GM21423 (cell line): ENCODE measurements at regions not wholly inside any gene's neighbourhood (a gene's known extent, or its start where the extent isn't known, plus 50 kb on each side); places are given as distances from the start of the nearest gene placed in this dataset.

Experiments
- ATAC-seq: cut with Tn5 transposase; IDR thresholded peaks from one replicate; pipeline ENCODE4 v1.9.1; 2021; ENCODE audit warnings: mild to moderate bottlenecking, moderate library complexity; ENCODE audit not compliant: unreplicated experiment

DNA sequence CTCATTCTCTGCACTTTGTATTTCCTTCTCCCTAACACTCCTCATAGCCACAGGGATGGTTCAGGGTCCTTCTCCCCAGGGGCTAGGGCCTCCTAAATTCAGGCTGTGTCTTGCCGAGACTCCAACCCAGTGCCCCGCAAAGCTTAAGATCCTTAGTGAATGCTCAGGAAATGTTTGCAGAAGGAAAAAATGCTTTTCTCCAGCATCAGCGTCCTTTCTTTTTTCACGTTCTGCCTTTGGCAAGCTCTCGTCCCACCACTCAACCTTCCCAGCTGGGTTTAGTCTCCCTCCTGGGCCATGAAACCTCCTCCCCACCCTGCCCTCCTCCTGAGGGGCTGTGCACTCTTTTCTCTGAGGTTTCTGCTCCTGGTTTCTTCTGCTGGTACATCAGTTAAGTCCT is 503.8 kb upstream of the B3GAT1 start:
- no peak for ATAC-seq

DNA sequence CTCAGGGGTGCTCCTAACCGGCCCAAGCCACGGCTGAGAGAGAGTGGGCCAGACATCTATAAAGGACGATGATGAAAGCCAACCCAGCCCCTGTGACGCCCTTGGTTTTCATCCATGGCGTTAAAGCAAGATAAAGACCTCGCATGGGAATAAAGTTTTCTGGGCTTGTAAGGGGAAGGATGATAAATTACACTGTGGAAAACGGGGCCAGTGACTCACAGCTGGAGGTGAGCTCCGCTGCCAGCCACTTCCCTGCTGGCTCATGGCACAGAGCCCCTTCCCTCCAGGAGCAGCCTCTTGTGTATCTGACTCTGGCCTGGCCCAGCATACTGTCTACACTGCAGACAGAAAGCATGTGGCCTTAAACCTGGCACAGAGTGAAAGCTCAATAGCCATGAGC is 503.2 kb upstream of the B3GAT1 start:
- ATAC-seq = no peak

DNA sequence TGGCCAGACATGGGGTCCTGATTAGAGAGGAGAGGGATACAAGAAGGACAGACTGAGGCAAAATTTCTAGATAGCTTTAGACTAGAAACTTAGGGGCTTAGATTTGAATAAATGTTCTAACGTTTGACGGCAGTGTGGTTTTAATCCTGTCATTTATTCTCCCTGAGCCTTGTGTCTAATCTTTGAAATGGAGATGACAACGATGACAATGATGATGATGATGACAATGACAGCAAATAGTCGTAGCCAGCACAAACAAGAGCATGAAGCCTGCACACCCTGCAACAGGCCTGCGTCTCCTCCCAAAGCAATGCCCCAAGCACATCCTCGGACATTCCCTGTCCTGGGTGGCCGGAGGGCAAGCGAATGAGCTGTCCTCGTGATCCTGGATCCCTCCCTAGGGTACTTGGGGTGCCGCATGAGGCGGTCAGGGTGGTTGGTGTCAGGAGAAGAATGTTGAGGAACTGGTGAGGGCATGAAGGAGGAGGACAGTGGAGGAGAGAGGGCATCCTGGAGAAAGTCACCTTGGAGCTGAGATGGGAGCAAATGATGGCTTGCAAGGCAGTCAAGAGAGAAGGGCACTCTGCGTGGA is 502.1 kb upstream of the B3GAT1 start:
- ATAC-seq = no peak

DNA sequence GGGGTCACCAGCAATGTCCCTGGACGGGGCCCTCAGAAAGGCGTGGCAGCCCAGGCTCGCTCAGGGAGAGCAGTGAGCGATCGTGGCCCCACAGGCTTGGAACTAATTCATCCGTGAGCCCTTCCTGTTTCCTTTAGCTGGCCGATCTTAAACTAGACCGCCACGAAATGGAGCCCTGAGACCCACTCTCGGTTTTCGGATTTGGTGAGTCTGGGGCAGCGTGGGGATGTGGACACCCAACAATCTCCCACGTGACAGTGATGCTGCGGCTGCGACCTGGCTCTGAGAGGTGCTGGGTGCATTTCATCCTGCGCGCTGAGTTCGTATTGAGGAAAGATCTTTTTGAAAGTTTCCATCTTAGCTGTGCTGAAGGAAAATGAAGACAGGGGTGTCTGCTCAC is 501.3 kb upstream of the B3GAT1 start:
- ATAC-seq = no peak

DNA sequence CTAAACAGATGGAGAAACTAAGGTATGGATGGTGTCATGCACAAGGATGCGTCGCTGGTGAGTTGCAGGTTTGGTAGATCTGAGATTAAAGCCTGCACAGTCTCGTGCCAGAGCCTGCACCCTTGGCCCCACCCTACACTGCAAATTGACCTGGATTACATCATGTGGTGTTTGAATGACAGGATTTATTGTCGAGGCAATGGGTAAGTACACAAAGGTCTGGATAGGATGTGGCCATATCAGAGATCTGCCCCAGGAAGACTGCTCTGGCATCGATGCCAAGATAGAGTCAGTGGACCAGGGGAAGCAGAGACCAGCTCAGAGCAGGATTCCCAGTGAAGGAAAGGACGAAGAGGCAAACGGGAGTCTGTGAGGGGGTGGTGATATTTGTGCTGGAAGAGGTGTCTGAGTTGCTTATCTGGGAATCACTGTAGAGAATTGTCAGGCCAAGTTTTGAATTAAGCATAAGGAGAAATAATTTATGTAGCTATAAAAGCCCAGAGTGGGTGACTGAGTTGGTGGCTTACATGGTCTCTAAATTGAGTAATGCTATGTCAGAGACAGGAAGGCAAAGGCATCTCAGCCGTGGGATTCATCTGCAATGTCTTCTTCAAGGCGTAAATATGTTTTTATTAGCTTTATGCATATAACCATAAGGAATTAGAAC is 499.6 kb upstream of the B3GAT1 start:
- no peak for ATAC-seq

DNA sequence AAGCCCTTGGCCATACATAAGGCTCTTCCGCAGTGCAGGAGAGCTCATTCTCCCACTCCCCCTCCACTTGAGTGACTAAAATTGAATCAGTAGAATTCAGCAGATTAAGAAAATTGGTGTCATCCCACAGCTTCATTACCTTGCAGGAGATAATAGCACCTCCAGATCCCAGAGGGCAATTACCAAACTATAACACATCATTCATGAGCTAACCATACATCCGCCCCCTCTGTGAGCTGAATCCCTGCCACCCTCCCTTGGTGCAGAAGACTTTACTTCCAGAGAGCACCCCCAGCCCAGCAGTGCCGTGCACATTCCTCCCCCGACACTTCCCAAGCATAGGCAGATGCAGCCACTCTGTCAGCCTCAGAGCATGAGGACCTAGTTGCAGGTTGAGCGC is 496.5 kb upstream of the B3GAT1 start:
- ATAC-seq = no peak

DNA sequence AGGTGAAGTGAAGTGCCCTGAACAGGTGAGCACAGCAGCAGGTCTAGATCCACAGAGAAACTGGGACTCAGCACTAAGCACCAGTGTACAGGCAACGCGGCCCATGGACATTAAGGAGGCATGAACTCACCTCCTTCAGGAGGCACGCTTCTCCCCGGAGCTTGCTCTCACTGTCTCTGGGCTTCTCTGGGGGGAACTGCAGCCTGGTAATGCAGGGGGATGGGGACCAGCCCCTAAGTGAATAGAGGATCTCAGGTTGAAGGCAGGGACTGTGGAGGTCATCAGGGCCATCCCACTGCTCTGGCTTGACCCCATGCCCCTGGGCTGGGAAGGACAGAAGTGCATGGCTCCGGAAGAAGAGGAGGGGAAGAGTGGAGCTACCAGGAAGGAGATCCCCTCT is 495.6 kb upstream of the B3GAT1 start:
- no peak for ATAC-seq

DNA sequence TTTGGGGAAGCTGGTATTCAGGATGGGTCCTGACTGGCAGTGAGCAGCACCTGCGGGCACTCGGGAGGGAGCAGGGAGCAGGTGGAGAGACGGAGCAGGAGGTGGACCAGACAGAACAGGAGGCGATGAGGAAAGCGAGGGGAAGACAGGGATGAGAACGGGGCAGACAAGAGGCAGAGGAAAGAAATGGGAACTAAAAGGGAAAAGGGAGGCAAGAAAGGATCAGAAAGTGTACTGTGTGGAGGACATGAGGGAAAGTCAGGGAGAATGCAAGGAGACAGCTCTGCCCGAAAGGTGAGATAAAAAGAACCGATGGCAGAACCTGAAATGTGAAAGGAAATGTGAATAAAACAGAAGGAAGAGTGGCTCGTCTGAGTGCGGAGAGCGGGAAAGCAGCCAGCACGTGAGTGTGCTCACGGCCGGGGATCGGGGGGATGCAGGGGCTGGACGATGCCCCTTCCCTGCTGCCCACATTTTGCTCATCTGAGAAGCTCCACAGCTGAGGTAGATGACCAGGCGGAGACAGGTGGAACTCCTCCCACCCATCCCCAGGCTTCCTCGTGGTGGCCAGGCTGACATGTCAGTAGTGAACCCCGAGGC is 494.4 kb upstream of the B3GAT1 start:
- ATAC-seq = no peak

DNA sequence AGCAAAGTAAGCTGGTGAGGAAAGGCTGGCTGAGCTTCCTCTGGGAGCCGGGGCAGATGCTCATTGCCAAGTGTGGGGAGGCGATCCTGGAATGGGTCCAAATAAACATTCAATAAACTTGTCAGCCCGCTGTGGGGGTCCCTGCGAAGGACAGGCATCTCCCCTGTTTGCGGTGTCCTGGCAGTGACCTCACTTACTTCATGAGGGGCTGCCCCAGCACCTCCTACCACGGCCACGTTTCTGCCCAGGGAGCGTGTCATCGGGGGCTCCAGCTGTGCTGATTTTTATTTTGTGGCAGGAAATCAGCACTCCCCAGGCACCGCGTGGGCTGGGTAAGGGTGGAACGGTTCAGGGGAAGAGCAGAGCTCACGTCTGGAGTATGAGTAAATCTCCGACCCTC is 493.9 kb upstream of the B3GAT1 start:
- ATAC-seq = no peak

DNA sequence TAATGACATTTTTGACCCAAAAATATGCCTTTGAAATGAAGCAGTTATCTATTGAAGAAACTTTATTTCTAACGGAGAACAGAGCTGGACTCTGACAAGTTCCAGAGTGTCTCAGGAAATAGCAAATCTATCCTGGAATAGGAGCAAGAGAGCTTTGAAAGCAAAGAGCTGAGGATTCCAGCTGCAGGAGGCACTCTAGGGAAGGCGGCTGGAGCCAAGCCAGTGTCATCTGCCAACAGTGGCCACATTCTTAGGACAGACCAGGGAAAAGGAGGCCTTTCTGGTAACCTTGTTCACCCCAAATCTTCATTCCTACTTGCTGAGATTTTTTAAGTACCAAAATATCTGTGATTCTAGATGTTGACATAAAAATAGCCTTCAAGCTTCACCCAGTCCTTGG is 493.5 kb upstream of the B3GAT1 start:
- no peak for ATAC-seq

DNA sequence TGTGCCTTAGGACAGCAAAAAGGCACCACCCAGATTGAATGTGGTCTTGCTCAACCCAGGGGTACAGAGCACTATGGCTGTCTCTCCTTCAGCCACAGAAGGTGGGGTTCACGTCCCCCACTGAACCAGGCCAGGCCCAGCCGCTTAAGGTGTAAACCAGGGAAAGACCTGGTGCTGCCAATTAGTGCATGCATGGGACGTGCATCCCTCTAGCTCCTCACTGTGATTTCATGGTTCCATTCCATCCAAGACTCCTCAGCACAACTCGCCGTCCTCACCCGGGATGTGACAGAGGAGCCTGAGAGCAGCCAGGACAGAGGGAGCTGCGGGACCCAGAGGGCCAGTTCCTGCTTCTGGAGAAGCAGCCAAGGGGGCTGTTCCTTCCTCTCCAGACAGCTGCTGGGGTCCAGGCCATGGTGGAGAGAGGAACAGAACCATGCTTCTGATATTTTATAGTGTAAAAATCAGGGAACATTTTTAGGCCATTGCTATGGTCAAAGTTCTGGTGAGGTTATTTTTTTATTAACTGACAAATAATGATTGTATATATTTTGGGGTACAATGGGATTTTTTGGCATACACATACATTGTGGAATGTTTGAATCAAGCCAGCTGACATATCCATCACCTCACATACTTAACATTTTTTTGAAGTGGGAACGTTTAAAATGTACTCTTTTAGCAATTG is 492.2 kb upstream of the B3GAT1 start:
- ATAC-seq = no peak

DNA sequence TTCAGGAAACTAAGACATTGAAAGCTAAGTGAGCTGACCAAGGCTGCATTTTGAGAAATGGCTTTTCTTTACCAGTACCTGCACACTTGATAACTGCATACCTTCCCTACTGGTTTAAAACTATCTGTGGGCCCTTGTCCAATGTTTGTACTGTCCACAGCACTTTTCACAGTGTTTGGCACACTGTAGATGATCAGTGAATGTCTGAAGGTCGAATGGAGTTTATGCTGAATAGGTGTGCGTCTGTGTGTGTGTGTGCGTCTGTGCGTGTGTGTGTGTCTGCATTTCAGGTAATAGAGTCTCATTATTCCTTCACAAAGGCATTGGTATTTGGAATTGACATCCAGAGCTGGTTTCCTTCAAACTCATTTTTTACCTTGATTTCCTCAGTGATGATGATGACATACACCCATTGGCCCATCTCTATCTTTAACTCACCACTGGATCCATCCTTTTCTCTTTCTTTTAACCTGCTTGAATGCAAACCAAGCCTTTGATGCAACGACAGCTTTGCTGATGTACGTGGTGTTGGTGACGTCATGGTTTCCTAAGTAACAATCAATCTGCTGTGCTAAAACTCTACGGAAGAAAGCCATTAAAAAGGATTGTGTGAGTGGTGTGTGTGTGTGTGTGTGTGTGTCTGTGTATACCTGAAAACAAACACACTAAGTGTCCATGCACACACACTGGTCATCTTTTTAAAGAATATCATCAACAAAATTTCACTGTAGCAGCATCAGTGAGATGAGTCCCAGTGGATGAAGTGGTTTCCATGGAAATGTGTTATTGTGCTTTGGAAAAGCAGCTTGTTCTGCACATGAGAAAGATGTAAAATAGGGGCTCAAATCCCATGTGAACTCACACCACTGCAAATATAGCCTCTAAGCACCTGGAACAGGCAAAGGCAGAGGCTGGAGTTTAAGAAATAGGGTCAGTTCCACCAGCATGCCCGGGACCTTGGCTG is 490.2 kb upstream of the B3GAT1 start:
- ATAC-seq = no peak

DNA sequence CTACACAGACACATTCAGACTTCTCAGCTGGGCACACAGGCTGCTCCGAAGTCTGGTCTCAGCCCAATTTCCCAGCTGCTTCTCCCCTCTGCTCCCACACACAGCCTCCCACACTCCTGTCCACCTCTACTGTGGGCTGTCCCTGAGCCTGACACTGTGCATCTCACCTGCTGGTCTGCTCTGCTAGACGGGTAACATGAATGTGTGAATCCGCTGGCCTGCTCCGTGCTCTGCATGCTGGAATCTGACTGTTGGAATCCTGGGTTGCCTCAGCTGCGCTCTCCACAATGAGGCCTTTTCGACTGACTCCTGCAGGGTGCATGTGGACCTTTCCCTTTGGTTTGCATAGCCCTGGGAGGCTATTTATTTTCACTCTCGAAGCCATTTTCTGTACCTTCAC is 489.5 kb upstream of the B3GAT1 start:
- ATAC-seq = no peak

DNA sequence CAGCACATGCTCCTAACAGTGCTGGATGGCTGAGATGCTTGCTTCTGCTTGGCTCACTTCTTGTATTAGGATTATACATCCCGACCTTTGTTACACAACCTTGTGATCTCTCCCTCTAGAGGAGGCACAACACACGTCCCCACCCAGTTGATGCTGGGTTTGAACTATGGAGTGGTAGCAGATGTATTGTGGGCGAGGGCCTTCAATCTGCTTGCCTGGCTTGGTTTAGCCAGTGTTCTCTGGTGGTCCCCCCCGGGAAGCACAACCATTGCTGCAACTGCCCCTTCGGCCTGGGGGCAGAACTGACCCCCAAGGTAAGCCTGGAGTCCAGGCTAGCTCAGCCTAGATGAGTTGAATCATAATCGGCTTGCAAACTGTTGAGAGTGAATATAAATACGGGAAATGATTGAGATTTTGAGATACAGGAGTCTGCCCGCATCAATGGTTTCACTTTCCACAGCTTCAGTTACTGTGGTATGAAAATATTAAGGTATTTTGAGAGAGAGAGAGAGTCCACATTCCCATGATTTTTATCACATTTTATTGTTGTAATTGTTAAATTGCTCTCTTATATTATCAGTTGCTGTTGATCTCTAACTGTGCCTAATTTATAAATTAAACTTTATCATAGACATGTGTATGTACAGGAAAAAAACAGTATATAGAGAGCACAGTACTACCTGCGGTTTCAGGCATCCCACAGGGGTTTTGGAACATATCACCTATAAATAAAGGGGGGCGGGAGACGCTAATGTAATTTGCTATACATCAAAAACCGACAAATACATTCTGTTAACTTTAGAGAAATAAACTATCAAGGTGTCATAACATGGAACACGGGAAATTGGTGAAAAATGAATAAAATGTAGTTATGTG is 482.0 kb upstream of the B3GAT1 start:
- no peak for ATAC-seq

DNA sequence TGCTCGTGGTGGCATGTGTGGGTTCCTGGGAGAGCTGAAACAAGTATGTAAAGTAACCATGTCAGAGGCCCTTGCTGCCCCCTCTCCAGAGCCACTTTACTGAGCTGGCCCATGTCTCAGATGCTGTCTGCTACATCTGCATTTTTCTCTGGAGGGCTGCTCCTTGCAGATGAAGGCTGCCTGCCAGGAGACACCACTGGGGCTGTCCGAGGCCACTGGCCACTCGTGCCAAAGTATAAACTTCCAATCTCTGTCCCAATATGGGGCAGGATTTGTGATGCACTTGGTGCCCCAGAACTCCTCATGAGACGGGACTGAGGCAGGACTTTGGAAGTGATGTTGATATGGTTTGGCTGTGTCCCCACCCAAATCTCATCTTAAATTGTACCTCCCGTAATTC is 478.4 kb upstream of the B3GAT1 start:
- no peak for ATAC-seq

DNA sequence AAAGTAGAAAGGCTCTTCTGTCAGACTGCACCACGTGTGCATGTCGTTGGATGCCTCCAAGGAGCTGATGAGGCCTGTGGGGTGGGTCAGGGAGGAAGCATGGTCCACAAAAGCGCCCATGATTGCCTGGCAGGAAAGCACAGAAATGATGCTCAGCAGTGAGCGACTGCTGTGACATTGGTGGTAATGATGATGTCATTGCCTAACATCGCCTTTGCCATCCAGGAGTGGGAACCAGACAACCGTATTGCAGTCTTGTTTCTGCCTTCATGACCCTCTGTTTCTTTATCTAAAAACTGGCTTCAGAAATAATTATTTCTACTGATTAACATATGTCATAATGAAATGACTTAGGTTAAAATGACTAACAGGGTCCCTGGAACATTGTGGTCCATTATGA is 477.8 kb upstream of the B3GAT1 start:
- ATAC-seq = no peak

DNA sequence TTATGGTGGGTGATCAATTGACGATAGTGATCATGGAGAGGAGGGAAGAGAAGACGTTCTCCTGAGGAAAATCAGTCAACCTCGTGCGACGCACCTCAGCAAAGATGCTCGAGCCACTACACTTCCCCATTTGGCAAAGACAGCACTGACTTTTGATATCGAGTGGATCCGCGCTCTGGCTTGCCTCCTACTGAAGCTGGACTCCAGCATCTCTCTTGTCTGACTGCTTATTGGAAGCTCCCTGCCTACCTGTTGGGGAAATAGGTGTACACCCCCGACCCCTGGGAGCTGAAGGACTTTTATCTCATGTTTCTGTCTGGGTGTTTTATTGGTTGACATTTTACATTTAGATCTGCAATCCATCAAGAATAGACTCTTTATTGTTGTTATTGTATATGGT is 476.8 kb upstream of the B3GAT1 start:
- ATAC-seq = no peak

DNA sequence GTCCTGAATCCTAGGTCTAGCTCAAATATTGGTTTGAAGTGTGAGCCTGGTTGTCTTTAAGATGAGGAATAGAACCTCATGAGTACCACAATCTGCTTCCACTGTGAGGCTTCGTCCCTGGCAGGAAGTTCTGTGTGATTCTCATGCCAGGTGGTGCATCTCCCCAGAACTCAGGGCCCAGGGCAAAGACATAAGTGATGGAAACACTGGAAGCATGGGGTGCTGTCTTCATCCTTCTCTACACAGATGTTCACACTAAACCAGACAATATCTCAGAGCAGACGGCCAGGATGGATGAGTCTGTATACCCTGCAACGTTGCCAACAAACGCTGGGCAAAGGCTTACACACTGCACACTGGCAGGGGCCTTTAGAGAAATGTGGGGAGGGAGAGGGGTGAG is 475.9 kb upstream of the B3GAT1 start:
- no peak for ATAC-seq

DNA sequence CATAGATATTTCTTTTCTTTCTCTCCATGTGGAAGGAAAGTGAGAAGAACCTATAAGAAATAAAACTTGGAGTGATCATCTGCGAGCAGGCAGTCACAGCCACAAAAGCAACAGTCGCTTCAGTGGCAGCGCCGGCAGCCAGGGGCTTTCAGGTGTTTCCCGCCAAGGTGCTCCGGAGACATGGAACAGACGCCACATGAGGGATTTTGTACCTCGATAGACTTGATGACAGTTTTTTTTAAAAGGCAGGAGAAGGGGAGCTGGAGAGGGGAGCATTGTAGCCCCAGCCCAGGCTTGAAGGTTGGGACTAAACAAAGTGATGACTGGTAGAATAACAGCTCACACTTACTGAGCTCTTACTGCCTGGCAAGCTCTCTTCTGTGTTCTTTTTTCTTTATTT is 471.4 kb upstream of the B3GAT1 start:
- no peak for ATAC-seq

DNA sequence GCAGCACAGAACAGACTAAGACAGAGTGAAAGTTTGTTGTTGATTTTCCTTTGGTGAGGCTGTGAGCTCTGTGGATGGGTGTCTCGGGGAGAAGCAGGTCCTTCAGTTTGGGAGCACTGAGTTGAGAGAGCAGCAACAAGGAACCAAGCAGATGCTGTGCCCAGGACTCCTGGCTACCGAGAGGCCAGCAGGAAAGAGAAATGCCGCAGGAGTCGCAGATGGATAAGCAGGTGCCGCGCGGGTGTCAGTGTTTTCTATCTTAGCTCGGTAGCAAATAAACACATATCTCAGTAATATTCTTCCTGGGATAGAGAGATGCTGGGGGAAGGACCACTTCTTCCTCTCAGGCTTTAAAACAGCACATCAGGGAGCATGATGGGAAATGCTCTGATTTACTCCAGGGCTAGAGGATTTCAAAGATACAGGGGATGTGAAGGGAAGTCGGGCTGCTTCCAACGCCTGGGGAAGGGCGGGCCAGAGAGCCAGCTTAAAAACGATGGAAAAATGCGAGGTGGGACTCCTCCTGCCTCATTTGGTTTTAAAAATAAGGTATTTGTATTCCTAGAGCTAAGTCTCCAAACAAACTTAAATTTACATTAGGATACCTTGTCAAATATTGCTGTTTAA is 470.7 kb upstream of the B3GAT1 start:
- ATAC-seq = no peak
